GM20431 (cell line): ENCODE measurements at regions not wholly inside any gene's neighbourhood (a gene's known extent, or its start where the extent isn't known, plus 50 kb on each side); places are given as distances from the start of the nearest gene placed in this dataset.
"Not testable (repeated sequence)": the region's sequence is repeated elsewhere in the genome, so short reads cannot be mapped to it uniquely, and the experiment has no call there.

Experiments
- in situ Hi-C: fragments of 300-500 bp; cut with MseI, MboI; formaldehyde crosslinking; loops from one replicate; pipeline ENCODE4 v1.15.0; 2020; ENCODE audit warnings: low sequenced_read_pairs; ENCODE audit not compliant: unreplicated experiment

DNA sequence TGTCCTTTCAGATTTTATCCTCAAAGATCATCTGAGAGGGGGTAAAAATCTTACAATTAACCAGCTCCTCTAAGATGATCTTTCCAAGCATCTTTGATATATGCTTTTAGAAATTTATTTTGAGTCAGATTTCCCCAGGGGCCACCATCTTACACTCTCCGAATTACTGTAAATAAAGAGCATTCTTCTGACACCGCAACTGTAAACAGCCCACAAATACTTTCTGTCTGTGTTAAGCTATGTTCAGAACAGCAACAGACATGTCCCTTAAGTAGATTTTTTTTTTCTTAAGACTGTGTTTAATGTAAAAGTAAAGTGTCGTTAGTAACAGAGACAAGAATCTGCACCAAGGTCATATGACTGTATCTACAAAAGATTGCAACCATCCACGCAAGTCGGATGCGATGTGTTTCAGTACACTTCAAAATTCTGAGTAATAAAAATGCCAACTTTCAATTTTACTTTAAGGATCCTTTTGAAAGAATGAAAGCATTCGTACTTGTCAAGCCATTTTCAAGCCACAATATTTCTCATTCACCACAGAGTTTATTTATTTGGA lies 159.0 kb upstream of the KCNH8 start:
- in situ Hi-C loops, result no loop called here

- in situ Hi-C loops, result no loop called here
Measured at GRCh38 chr3:18988614-18989229, 159.6 kb upstream of the KCNH8 start.

DNA sequence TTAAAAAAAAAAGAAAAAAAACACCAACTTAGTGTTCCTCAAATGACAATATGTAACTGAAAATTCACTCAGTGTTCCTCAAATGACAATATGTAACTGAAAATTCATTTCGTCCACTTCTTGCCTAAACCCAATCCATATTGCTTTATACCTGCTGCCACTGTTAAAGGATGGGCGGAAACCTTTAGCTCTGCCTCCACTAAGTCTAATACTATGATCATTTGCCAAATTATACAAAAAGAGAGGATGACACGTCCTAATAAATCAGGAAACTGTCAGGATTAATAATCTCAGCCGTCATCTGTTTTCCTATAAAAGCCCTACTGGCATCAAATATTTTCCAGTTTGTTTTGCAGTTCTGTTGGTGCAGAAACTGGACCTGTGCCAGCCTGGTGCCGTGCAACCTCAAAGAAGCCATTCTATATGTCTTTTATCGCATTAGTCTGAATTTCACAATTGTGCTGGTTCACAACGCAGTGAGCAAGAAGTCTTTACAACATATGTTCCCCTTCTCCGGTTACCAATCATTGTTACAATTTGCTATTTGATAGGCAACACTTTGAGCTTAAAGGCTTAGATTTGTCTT lies 160.4 kb upstream of the KCNH8 start:
- in situ Hi-C loops, result no loop called here

GRCh38 chr3:18987070-18987469 lies 161.2 kb upstream of the KCNH8 start:
- in situ Hi-C loops, result no loop called here

GRCh38 chr3:18982920-18983319 lies 165.4 kb upstream of the KCNH8 start:
- in situ Hi-C loops, result no loop called here

- in situ Hi-C loops, result not testable (repeated sequence)
Measured at GRCh38 chr3:18976102-18976501, 172.2 kb upstream of the KCNH8 start.

DNA sequence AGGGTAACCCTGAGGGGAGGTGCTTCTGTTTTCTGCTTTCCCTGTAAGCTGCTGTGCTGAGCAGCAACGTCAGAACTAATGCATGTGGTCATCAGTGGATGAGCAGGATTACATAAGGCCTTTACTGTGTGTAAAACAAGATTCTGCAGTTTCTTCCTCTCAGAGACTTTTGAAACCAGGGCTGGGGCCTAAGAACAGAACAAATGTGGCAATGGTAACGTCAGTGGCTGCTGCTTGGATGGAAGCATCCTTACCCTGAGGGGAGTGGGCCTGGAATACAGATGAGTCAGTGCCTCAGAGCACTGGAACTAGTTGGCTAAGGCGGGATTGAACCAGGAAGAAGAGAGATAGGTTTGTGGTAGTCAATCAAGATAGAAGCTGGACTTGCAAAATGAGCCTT lies 180.2 kb upstream of the KCNH8 start:
- in situ Hi-C loops, result no loop called here

DNA sequence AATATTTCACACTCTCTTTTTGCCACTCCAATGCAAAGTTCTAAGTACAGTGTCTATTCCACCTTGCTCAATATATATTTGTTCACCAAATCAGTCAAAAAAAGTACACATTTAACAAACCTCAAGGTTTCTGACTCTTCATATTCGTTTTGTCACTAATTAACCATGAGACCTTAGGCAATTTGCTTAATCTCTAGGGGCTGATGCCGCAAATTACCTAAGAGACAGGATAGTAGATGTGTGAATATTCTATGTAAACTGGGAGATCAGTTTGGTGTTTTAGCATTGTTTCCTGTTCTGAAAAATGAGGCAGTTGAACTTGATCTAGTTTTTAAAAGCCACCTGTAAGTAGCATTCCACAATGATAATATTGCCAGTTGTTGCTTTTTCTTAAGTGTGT lies 182.5 kb upstream of the KCNH8 start:
- in situ Hi-C loops, result no loop called here

DNA sequence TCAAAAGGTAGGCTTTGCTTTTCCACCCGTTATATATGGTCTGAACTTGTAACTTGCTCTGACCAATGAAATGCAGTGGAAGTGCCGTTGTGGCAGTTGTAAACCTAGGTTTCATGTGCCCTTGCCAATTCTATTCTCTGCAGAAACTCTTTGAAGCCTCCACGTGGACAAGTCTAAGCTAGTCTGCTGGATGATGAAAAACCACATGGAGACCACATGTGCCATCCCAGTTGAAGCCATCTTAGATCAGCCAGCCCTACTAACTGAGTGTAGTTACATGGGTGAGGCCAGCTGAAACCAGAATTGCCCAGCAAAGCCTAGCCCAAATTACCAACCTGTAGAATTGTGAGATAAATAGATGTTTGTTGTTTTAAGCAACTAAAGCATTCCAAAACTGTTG lies 183.7 kb upstream of the KCNH8 start:
- in situ Hi-C loops, result no loop called here

DNA sequence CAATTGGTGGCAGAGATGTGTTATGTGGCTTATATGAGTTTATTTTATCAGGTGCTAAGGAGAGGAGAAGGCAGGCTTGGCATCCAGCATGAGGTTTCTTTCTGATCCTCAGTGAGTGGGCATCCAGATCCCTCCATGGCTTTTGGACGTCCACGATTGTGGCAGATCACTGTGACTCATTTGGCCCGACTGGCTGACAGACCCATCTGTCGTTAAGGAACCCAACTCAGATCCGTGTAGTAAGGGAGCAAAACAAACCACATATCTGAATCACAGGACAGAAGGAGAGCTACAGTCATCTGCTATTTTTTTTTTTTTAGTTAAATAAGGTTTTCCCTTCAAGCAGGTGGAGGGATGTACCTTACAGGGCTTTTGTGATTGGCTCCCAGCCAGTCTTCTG lies 197.0 kb upstream of the KCNH8 start:
- in situ Hi-C loops, result no loop called here

GRCh38 chr3:18946524-18946923 lies 201.8 kb upstream of the KCNH8 start:
- in situ Hi-C loops, result no loop called here

GRCh38 chr3:18937574-18937973 lies 210.7 kb upstream of the KCNH8 start:
- in situ Hi-C loops, result no loop called here

DNA sequence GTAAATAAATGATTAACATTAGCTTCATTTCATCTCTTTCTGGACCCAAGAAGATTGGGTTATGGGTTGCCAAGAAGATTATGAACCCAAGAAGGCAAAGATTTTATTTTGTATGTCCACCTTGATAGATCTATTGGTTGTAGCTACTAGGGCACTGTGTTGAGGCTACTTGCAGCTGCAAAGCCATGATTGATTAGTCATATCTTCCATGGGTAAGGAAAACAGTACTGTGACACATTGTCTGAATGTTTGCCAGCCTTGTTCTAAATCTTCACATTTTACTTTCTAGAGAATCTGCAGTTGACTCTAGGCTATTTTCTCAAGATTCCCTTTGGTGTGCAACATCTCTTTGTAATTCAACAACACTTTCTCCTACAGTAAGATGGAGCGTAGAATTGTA lies 229.2 kb upstream of the KCNH8 start:
- in situ Hi-C loops, result no loop called here

DNA sequence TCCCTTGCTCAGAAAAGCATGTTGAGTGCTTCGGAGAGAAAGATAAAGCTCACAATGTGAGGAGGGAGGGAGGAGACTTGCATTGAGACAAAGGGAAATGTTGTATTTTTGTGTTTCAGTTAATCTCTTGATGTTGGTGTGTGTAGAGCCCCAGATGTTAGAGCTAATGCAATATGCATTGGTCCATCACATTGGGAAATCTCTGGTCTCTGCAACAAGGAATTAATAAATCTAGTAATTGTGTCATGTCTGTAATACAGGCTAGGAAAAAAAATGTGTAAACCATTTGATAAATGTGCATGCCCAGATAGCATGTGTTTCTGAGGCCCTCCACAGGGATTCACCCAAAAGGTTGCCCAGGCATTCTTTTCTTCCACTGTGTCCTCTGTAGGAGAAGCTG lies 230.4 kb upstream of the KCNH8 start:
- in situ Hi-C loops, result no loop called here

DNA sequence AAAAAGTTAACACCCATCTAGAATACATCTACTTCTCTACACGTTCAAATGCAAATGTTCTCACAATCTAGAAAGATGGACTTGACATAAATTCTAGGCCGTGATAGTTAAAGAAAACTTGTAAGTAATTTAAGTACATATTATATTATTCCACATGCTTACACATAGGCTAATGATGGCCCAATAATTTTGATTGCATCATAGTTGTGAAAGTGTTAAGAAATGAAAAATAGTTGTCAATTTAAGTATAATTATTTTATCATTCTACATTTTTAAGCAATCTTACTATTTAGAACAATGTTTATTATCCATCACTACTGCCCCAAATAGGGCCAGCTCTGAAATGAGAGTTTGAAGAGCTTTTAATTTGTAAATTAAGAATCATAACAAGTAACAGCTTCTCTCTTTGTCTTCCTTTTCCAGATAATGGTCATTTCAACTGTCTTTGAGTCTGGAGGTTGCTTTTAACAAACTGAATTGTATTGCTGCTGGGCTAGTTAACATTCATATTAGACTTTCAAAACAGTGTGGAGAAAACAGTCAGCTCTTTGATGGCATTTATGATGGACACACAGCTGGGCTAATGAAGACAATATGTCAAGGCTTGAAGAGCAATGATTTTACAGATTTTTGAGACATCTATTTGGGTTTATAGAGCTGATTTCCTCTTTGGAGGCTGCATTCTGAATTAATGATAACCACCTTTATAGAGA lies 246.1 kb upstream of the KCNH8 start:
- in situ Hi-C loops, result no loop called here

- in situ Hi-C loops, result no loop called here
Measured at GRCh38 chr3:18901571-18901970, 246.7 kb upstream of the KCNH8 start.

DNA sequence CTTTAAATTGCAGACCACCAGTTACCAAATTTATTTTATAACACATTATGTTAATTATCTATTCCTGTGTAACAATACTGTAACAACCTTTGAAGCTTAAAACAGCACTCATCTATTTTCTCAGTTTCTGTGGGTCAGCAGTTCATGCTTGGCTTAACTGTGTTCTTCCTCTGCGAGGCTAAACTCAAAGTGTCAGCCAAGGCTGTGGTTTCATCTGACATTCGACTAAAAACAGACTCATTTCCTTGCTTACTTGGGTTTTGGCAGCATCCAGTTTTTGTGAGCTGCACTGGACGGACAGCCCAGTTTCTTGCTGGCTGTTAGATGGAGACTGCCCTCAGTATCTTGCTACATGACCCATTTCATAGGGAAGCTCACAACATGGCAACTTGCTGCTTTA lies 247.3 kb upstream of the KCNH8 start:
- in situ Hi-C loops, result no loop called here

- in situ Hi-C loops, result no loop called here
Measured at GRCh38 chr3:18898911-18899310, 249.4 kb upstream of the KCNH8 start.

GRCh38 chr3:18892756-18893155 lies 255.6 kb upstream of the KCNH8 start:
- in situ Hi-C loops, result no loop called here

DNA sequence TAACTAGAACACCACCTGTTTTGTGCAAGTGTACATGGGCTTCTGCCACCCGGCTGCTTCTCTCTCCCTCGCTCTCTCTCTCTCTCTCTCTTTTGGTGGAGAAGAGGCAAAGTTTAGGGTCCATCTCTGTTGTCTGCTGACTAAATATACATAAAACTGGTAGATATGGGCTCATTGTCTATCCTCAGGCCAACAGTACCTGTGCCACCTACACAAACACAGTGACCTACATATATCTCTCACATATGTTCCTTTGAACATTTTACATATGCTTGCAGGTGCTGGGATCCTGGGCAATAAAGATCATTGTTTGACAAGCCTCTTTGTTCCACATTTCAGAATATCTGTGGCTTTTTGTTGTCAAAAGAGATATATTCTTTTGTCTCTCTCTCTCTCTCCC lies 256.3 kb upstream of the KCNH8 start:
- in situ Hi-C loops, result no loop called here

GRCh38 chr3:18891641-18892040 lies 256.7 kb upstream of the KCNH8 start:
- in situ Hi-C loops, result no loop called here
